ENCODE measurements at regions not wholly inside any gene's neighbourhood (a gene's known extent, or its start where the extent isn't known, plus 50 kb on each side); places are given as distances from the start of the nearest gene placed in this dataset.
"Not testable (repeated sequence)": the region's sequence is repeated elsewhere in the genome, so short reads cannot be mapped to it uniquely, and the experiment has no call there.

GRCh38 chr16:87152221-87152755, 164.9 kb downstream of the C16orf95 start:
- Histone ChIP-seq H3K4me3 (no peak overlapping the region), H3K27me3 (no peaks in the 10 kb centered on the region), H3K36me3 (no peaks in the 10 kb centered on the region), H3K9me3 (no peaks in the 10 kb centered on the region), H3K27ac (no peak overlapping the region), H3K4me1 (no peaks in the 10 kb centered on the region)
- no peak for TF ChIP-seq POLR2AphosphoS5 (IDR thresholded peaks at IDR 0.05; ENCODE audit: insufficient read depth in 1 of 2, low read depth in 1 of 2)
- no peak for TF ChIP-seq POLR2A (IDR thresholded peaks at IDR 0.05)
- no peak for TF ChIP-seq CTCF (IDR thresholded peaks at IDR 0.05)
- intact Hi-C loops (cut with DNase I): no loop called here
- DNase-seq (ENCODE audit: extremely low spot score in 2 of 2): no peak

- Histone ChIP-seq H3K4me1 (no peaks in the 10 kb centered on the region), H3K4me3 (no peak overlapping the region), H3K27ac (no peak overlapping the region), H3K9me3 (no peaks in the 10 kb centered on the region), H3K36me3 (no peaks in the 10 kb centered on the region), H3K27me3 (no peaks in the 10 kb centered on the region)
- DNase-seq (ENCODE audit: extremely low spot score in 2 of 2): no peak
- intact Hi-C loops (cut with DNase I): no loop called here
- no peak for TF ChIP-seq CTCF (IDR thresholded peaks at IDR 0.05)
- no peak for TF ChIP-seq POLR2AphosphoS5 (IDR thresholded peaks at IDR 0.05; ENCODE audit: insufficient read depth in 1 of 2, low read depth in 1 of 2)
- no peak for TF ChIP-seq POLR2A (IDR thresholded peaks at IDR 0.05)
Observed at GRCh38 chr16:87153326-87153725, 163.9 kb downstream of the C16orf95 start.

GRCh38 chr16:87155315-87155714, 161.9 kb downstream of the C16orf95 start:
- H3K27me3 ChIP-seq; intact Hi-C loops (cut with DNase I); H3K36me3 ChIP-seq; H3K4me3 ChIP-seq; H3K9me3 ChIP-seq; DNase-seq (ENCODE audit: extremely low spot score in 2 of 2); H3K4me1 ChIP-seq; H3K27ac ChIP-seq: not testable (repeated sequence)

- no peaks in the 10 kb centered on the region for H3K4me1 ChIP-seq
- H3K9me3 ChIP-seq: no peaks in the 10 kb centered on the region
- no peak for TF ChIP-seq POLR2A (IDR thresholded peaks at IDR 0.05)
- no peak for TF ChIP-seq CTCF (IDR thresholded peaks at IDR 0.05)
- no peak for TF ChIP-seq POLR2AphosphoS5 (IDR thresholded peaks at IDR 0.05; ENCODE audit: insufficient read depth in 1 of 2, low read depth in 1 of 2)
- no peaks in the 10 kb centered on the region for H3K36me3 ChIP-seq
- intact Hi-C loops (cut with DNase I): no loop called here
- H3K27me3 ChIP-seq: no peaks in the 10 kb centered on the region
- no peak overlapping the region for H3K27ac ChIP-seq
- no peak for DNase-seq (ENCODE audit: extremely low spot score in 2 of 2)
- H3K4me3 ChIP-seq: no peak overlapping the region
Observed at GRCh38 chr16:87156195-87156594, 161.0 kb downstream of the C16orf95 start.

- Histone ChIP-seq H3K36me3 (no peaks in the 10 kb centered on the region), H3K4me3 (no peak overlapping the region), H3K4me1 (no peaks in the 10 kb centered on the region), H3K9me3 (no peaks in the 10 kb centered on the region), H3K27ac (no peak overlapping the region), H3K27me3 (no peaks in the 10 kb centered on the region)
- intact Hi-C loops (cut with DNase I): no loop called here
- no peak for TF ChIP-seq POLR2A (IDR thresholded peaks at IDR 0.05)
- no peak for TF ChIP-seq CTCF (IDR thresholded peaks at IDR 0.05)
- no peak for TF ChIP-seq POLR2AphosphoS5 (IDR thresholded peaks at IDR 0.05; ENCODE audit: insufficient read depth in 1 of 2, low read depth in 1 of 2)
- no peak for DNase-seq (ENCODE audit: extremely low spot score in 2 of 2)
Observed at GRCh38 chr16:87160234-87160636, 157.0 kb downstream of the C16orf95 start.

Data from vagina (tissue), 2 donors.